ENCODE measurements at regions not wholly inside any gene's neighbourhood (a gene's known extent, or its start where the extent isn't known, plus 50 kb on each side); places are given as distances from the start of the nearest gene placed in this dataset.

DNA sequence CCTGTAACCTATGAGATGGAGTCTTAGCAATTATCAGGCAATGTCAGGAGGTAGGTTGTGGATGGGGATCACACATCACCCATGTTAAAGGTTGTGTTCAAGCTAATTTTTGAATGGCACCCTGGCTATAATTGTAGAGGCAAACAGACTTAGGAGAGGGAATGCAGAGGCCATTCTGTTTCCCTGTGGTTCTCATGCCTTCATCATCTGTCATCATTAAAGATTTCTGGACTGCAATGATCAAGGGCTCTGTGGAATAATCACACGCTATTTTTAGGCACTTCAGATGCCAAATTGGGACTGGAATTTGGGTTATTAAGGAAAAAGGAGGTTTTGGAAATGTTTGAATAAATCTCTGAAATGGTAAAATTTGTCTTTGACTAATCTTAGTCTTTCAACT lies 1065.4 kb downstream of the TAF11L14 start:
- in situ Hi-C loops (cut with MboI): no loop called here
- POLR2A ChIA-PET: no interaction called here
- DNase-seq (ENCODE audit: extremely low read depth in 1 of 4, low spot score in 3 of 4): no peak

More for the DNA sequence above, 1065.4 kb downstream of the TAF11L14 start:
- Histone ChIP-seq H3K9me1 (ENCODE audit: control insufficient read depth, insufficient read depth, low read length) (no peaks in the 10 kb centered on the region), H3K27me3 (ENCODE audit: control insufficient read depth in 2 of 2, insufficient read depth in 2 of 2, low read length in 2 of 2) (no peaks in the 10 kb centered on the region), H3K9ac (ENCODE audit: insufficient read depth in 1 of 2, low read depth in 2 of 2, low read length in 2 of 2) (no peak overlapping the region), H4K20me1 (replicated peaks; ENCODE audit: control insufficient read depth, insufficient read depth, low read length) (no peaks in the 10 kb centered on the region), H3K9me3 (replicated peaks; ENCODE audit: control insufficient read depth, insufficient read depth, low read depth, low read length) (no peaks in the 10 kb centered on the region), H3K4me2 (ENCODE audit: insufficient read depth, low read length) (no peak overlapping the region), H3K4me3 (no peak overlapping the region), H2AFZ (ENCODE audit: low read depth, low read length) (no peak overlapping the region), H3K36me3 (ENCODE audit: control insufficient read depth, insufficient read depth, low read length) (no peaks in the 10 kb centered on the region), H3K4me1 (replicated peaks in 1 of 2; ENCODE audit: control insufficient read depth in 2 of 2, insufficient read depth in 2 of 2, low read length in 2 of 2) (no peaks in the 10 kb centered on the region), H3K79me2 (ENCODE audit: control insufficient read depth, insufficient read depth, low read length) (no peaks in the 10 kb centered on the region), H3K27ac (ENCODE audit: extremely low read depth, low read depth, low read length) (no peak overlapping the region)
- WGBS (ENCODE audit: insufficient coverage, low coverage, missing lambda C conversion rate): 5% methylated on average over 1 of the region's 1 CpG
- ATAC-seq: no peak
- CTCF ChIA-PET (ENCODE audit: low intra/inter-chr PET ratio): no interaction called here
- TF ChIP-seq HNRNPLL (IDR thresholded peaks at IDR 0.05; ENCODE audit: low read depth, low read length, poor library complexity, severe bottlenecking) (no peak), KDM5B (IDR thresholded peaks at IDR 0.05; ENCODE audit: insufficient replicate concordance, low read depth, low read length) (no peak), ZNF24 (IDR thresholded peaks at IDR 0.05) (no peak), HOXB6 (CRISPR knock-in tag; IDR thresholded peaks at IDR 0.05; ENCODE audit: borderline replicate concordance) (no peak), ZNF644 (tag; IDR thresholded peaks at IDR 0.05; ENCODE audit: low read depth) (no peak), CBX8 (IDR thresholded peaks at IDR 0.05; ENCODE audit: borderline replicate concordance, extremely low read depth, low read depth, low read length, poor library complexity, severe bottlenecking) (no peak), NR3C1 (CRISPR knock-in tag; IDR thresholded peaks at IDR 0.05) (no peak)
- TF ChIP-seq, protein P1, sequence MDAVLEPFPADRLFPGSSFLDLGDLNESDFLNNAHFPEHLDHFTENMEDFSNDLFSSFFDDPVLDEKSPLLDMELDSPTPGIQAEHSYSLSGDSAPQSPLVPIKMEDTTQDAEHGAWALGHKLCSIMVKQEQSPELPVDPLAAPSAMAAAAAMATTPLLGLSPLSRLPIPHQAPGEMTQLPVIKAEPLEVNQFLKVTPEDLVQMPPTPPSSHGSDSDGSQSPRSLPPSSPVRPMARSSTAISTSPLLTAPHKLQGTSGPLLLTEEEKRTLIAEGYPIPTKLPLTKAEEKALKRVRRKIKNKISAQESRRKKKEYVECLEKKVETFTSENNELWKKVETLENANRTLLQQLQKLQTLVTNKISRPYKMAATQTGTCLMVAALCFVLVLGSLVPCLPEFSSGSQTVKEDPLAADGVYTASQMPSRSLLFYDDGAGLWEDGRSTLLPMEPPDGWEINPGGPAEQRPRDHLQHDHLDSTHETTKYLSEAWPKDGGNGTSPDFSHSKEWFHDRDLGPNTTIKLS (IDR thresholded peaks at IDR 0.05; ENCODE audit: borderline replicate concordance, low read depth): no peak
- TF ChIP-seq, protein P2, sequence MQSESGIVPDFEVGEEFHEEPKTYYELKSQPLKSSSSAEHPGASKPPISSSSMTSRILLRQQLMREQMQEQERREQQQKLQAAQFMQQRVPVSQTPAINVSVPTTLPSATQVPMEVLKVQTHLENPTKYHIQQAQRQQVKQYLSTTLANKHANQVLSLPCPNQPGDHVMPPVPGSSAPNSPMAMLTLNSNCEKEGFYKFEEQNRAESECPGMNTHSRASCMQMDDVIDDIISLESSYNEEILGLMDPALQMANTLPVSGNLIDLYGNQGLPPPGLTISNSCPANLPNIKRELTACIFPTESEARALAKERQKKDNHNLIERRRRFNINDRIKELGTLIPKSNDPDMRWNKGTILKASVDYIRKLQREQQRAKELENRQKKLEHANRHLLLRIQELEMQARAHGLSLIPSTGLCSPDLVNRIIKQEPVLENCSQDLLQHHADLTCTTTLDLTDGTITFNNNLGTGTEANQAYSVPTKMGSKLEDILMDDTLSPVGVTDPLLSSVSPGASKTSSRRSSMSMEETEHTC (IDR thresholded peaks at IDR 0.05): no peak
- no peak for FAIRE-seq
- intact Hi-C loops (cut with micrococcal nuclease): loop anchor here (2.0 kb wide), 1 partner anchor 233 kb away; no protein-coding TSS in a partner anchor
- no TSS peak for BruUV-seq (replicated peaks)
